ENCODE measurements at regions not wholly inside any gene's neighbourhood (a gene's known extent, or its start where the extent isn't known, plus 50 kb on each side); places are given as distances from the start of the nearest gene placed in this dataset.

DNA sequence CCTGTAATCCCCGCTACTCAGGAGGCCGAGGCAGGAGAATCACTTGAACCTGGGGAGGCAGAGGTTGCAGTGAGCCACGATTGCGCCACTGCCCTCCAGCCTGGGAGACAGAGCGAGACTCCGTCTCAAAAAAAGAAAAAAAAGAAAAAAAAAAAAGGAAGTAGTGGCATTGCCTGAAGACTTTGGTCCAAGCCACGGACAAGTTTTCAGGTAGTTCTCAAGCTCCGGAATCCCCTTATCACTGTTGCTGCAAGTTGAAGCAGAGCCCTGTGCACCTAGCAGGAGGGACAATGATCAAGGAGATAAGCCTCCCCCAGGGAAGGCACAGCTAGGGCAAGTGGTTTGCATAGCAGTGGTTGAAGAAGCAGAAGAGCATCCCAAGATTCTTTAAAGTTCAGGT lies 97.6 kb downstream of the MEX3B start:
- Mint-ChIP-seq H3K36me3 (ENCODE audit: low read depth) (no peaks in the 10 kb centered on the region), H3K4me1 (ENCODE audit: low read depth) (peaks cover 8% of the 10 kb centered on the region), H3K4me3 (no peak overlapping the region), H3K9me3 (no peaks in the 10 kb centered on the region), H3K27me3 (no peaks in the 10 kb centered on the region), H3K27ac (no peak overlapping the region)
- intact Hi-C loops (cut with micrococcal nuclease): loop anchor here (5.0 kb wide), 1 partner anchor 99 kb away; the partner anchor contains the start of gene MEX3B

- no peak overlapping the region for H3K4me3 Mint-ChIP-seq
- no peaks in the 10 kb centered on the region for H3K36me3 Mint-ChIP-seq (ENCODE audit: low read depth)
- peaks cover 8% of the 10 kb centered on the region for H3K4me1 Mint-ChIP-seq (ENCODE audit: low read depth)
- intact Hi-C loops (cut with micrococcal nuclease): loop anchor here (5.0 kb wide), 1 partner anchor 100 kb away; the partner anchor contains the start of gene MEX3B
- H3K27ac Mint-ChIP-seq: no peak overlapping the region
- H3K9me3 Mint-ChIP-seq: no peaks in the 10 kb centered on the region
- no peaks in the 10 kb centered on the region for H3K27me3 Mint-ChIP-seq
Measured at GRCh38 chr15:81947548-81947947, 98.3 kb downstream of the MEX3B start.

DNA sequence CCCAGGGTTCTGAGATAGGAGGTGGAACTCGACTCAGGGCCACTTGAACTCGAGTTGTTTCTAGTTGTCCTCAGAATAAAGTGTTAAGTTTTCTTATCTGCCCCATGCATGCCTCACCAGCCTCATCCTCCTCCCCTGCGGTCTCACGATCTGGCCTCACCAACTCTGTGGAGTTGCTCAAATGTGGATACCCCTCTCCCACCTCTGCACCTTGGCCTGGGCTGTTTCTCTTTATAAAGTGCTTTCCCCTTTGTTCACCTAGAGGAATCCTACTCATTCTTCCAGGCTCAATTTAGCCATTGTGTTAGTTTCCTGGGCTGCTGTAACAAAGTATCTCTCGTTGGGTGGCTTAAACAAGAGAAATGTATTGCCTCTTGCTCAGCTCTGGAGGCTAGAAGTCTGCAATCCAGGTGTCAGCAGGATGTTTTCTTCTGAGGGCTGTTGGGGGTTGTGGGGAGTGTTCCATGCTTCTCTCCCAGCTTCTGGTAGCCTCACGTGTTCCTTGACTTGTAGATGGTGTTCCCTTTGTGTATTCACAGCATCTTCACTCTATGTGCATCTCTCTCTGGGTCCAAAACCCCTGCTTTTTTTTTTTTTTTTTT lies 100.7 kb downstream of the MEX3B start:
- no peak overlapping the region for H3K4me3 Mint-ChIP-seq
- H3K27ac Mint-ChIP-seq: no peak overlapping the region
- intact Hi-C loops (cut with micrococcal nuclease): loop anchor here (5.0 kb wide), 1 partner anchor 102 kb away; the partner anchor contains the start of gene MEX3B
- no peaks in the 10 kb centered on the region for H3K9me3 Mint-ChIP-seq
- no peaks in the 10 kb centered on the region for H3K36me3 Mint-ChIP-seq (ENCODE audit: low read depth)
- H3K4me1 Mint-ChIP-seq (ENCODE audit: low read depth): peaks cover 8% of the 10 kb centered on the region
- no peaks in the 10 kb centered on the region for H3K27me3 Mint-ChIP-seq

DNA sequence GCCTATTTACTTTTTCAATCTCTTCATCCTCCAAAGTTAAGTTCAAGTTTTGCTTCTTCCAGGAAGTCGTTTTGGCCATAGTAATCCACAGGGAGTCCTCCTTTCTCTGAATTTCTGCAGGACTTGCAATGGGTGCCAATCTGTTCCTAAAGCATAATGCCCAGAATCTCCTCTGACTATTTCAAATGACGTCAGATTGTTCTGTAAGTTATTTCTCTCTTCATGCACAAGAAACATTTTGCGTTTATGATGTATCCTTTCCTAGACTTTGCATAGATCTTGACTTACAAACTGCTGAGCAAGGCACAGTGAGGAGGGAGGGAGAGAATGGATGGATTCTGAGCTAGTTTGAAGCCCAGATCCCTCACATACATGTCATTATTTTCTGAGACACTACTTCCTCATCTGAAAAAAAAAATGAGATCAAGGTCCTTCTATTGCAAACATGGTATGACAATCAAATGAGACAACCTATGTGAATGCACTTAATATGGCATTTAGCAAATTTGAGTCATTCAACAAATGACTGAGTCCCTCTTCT lies 103.1 kb downstream of the MEX3B start:
- no peak overlapping the region for H3K27ac Mint-ChIP-seq
- intact Hi-C loops (cut with micrococcal nuclease): no loop called here
- no peaks in the 10 kb centered on the region for H3K36me3 Mint-ChIP-seq (ENCODE audit: low read depth)
- H3K4me1 Mint-ChIP-seq (ENCODE audit: low read depth): no peaks in the 10 kb centered on the region
- no peaks in the 10 kb centered on the region for H3K27me3 Mint-ChIP-seq
- no peak overlapping the region for H3K4me3 Mint-ChIP-seq
- H3K9me3 Mint-ChIP-seq: no peaks in the 10 kb centered on the region

GRCh38 chr15:81942157-81942556 lies 103.7 kb downstream of the MEX3B start:
- H3K4me1 Mint-ChIP-seq (ENCODE audit: low read depth): no peaks in the 10 kb centered on the region
- no peaks in the 10 kb centered on the region for H3K36me3 Mint-ChIP-seq (ENCODE audit: low read depth)
- no peak overlapping the region for H3K4me3 Mint-ChIP-seq
- H3K27ac Mint-ChIP-seq: no peak overlapping the region
- intact Hi-C loops (cut with micrococcal nuclease): no loop called here
- no peaks in the 10 kb centered on the region for H3K9me3 Mint-ChIP-seq
- H3K27me3 Mint-ChIP-seq: peaks cover 2% of the 10 kb centered on the region

GRCh38 chr15:81941479-81941878 lies 104.3 kb downstream of the MEX3B start:
- intact Hi-C loops (cut with micrococcal nuclease): no loop called here
- H3K4me3 Mint-ChIP-seq: no peak overlapping the region
- no peaks in the 10 kb centered on the region for H3K36me3 Mint-ChIP-seq (ENCODE audit: low read depth)
- H3K27ac Mint-ChIP-seq: no peak overlapping the region
- H3K27me3 Mint-ChIP-seq: peaks cover 2% of the 10 kb centered on the region
- no peaks in the 10 kb centered on the region for H3K9me3 Mint-ChIP-seq
- no peaks in the 10 kb centered on the region for H3K4me1 Mint-ChIP-seq (ENCODE audit: low read depth)

- Mint-ChIP-seq H3K4me3 (no peak overlapping the region), H3K9me3 (no peaks in the 10 kb centered on the region), H3K27me3 (peaks cover 2% of the 10 kb centered on the region), H3K36me3 (ENCODE audit: low read depth) (no peaks in the 10 kb centered on the region), H3K27ac (no peak overlapping the region), H3K4me1 (ENCODE audit: low read depth) (no peaks in the 10 kb centered on the region)
- intact Hi-C loops (cut with micrococcal nuclease): no loop called here
Measured at GRCh38 chr15:81940467-81941451, 105.1 kb downstream of the MEX3B start.

DNA sequence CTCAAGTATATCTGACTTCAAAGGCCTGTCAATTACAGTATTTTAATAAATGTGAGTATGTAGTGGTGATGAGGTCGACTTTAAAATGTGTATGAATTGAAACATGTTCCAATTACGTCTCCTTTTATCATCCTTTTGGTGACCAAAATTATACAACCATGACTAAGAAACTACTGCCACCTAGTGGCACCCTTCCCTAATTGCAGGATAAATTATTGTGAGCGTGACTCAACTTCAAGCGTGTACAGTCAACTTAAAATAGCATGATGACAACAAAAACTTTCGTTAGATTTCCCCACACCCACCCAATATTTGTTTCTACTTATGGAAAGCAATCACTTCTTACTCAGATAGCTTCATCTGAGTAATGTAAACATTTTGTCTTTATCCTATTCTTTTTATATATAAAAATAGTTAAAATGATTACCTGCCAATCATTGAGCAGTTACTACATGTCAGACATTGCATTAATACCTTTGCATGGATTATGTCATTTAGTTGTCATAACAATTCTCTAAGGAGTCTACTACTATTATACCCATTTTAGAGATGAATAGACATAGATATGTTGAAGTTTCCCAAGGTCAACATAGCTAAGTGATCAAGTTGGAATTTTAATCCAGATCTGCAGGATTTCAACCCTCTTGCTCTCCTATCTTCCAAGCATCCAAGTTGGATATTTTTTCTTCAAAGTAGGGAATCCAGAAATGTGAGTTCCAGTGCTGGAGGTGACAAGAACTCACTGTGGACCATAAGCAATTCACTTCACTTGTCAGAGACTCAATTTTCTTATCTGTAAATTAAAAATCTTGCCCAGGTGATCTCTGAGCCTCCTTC lies 106.0 kb downstream of the MEX3B start:
- Mint-ChIP-seq H3K4me3 (no peak overlapping the region), H3K4me1 (ENCODE audit: low read depth) (no peaks in the 10 kb centered on the region), H3K9me3 (no peaks in the 10 kb centered on the region), H3K36me3 (ENCODE audit: low read depth) (no peaks in the 10 kb centered on the region), H3K27me3 (peaks cover 2% of the 10 kb centered on the region), H3K27ac (no peak overlapping the region)
- intact Hi-C loops (cut with micrococcal nuclease): loop anchor here (1.0 kb wide), 1 partner anchor 460 kb away; no protein-coding TSS in a partner anchor

GRCh38 chr15:81937189-81937588 lies 108.6 kb downstream of the MEX3B start:
- intact Hi-C loops (cut with micrococcal nuclease): no loop called here
- H3K9me3 Mint-ChIP-seq: no peaks in the 10 kb centered on the region
- H3K36me3 Mint-ChIP-seq (ENCODE audit: low read depth): no peaks in the 10 kb centered on the region
- no peak overlapping the region for H3K4me3 Mint-ChIP-seq
- no peaks in the 10 kb centered on the region for H3K4me1 Mint-ChIP-seq (ENCODE audit: low read depth)
- peaks cover 2% of the 10 kb centered on the region for H3K27me3 Mint-ChIP-seq
- no peak overlapping the region for H3K27ac Mint-ChIP-seq

- Mint-ChIP-seq H3K4me1 (ENCODE audit: low read depth) (no peaks in the 10 kb centered on the region), H3K9me3 (no peaks in the 10 kb centered on the region), H3K27ac (no peak overlapping the region), H3K4me3 (no peak overlapping the region), H3K36me3 (ENCODE audit: low read depth) (no peaks in the 10 kb centered on the region), H3K27me3 (peaks cover 1% of the 10 kb centered on the region)
- intact Hi-C loops (cut with micrococcal nuclease): no loop called here
Measured at GRCh38 chr15:81930582-81931369, 115.0 kb downstream of the MEX3B start.

DNA sequence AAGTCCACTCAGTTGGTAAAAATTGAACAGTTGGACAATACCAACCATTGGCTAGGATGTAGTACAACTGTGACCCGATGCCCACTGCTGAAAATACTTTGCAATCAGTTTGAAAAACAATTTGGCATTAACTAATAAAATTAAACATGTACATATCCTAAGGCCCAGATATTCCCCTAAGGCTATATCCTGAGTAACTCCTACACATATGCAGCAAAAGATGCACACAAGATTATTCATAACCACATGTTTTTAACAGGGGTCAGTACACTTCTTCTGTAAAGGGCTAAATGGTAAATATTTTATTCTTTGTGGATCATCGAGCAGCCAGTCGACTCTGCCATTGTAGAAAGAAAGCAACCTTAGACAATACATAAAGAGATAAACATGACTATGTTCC lies 116.3 kb downstream of the MEX3B start:
- H3K27ac Mint-ChIP-seq: no peak overlapping the region
- intact Hi-C loops (cut with micrococcal nuclease): no loop called here
- H3K9me3 Mint-ChIP-seq: no peaks in the 10 kb centered on the region
- H3K36me3 Mint-ChIP-seq (ENCODE audit: low read depth): no peaks in the 10 kb centered on the region
- H3K4me1 Mint-ChIP-seq (ENCODE audit: low read depth): no peaks in the 10 kb centered on the region
- no peak overlapping the region for H3K4me3 Mint-ChIP-seq
- peaks cover 1% of the 10 kb centered on the region for H3K27me3 Mint-ChIP-seq

DNA sequence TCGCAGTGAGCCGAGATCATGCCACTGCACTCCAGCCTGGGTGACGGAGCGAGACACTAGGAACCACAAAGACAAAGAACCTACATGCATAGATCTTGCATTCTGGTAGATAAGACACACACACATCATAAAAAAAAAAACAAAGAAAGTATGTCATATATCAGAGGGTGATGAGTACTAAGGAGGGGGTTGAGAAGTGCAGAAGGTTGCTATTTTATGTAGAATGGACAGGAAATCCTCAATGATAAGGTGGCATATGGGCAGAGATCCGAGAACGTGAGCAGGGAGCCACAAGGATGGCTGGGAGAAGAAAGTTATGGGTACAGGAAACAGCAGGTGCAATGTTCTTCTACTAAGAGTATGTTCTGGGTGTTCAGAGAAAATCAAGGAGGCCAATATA lies 118.8 kb downstream of the MEX3B start:
- Mint-ChIP-seq H3K27ac (no peak overlapping the region), H3K36me3 (ENCODE audit: low read depth) (no peaks in the 10 kb centered on the region), H3K4me3 (no peak overlapping the region), H3K4me1 (ENCODE audit: low read depth) (no peaks in the 10 kb centered on the region), H3K9me3 (no peaks in the 10 kb centered on the region), H3K27me3 (peaks cover 1% of the 10 kb centered on the region)
- intact Hi-C loops (cut with micrococcal nuclease): no loop called here

- intact Hi-C loops (cut with micrococcal nuclease): no loop called here
- Mint-ChIP-seq H3K4me3 (no peak overlapping the region), H3K27ac (no peak overlapping the region), H3K4me1 (ENCODE audit: low read depth) (no peaks in the 10 kb centered on the region), H3K9me3 (peaks cover 15% of the 10 kb centered on the region), H3K27me3 (peaks cover 1% of the 10 kb centered on the region), H3K36me3 (ENCODE audit: low read depth) (no peaks in the 10 kb centered on the region)
Measured at GRCh38 chr15:81924729-81925128, 121.1 kb downstream of the MEX3B start.

Measured in dendritic cell treated with granulocyte-macrophage colony-stimulating factor and Interleukin-4, amounts not matched to agents 40 ng/mL and 50 ng/mL, for 4 days (primary cell).